HG02678 (cell line): ENCODE measurements at regions not wholly inside any gene's neighbourhood (a gene's known extent, or its start where the extent isn't known, plus 50 kb on each side); places are given as distances from the start of the nearest gene placed in this dataset.

ENCODE experiments used
- ATAC-seq: cut with Tn5 transposase; IDR thresholded peaks from one replicate; pipeline ENCODE4 v1.9.1; 2021; ENCODE audit warnings: mild to moderate bottlenecking, moderate library complexity; ENCODE audit not compliant: unreplicated experiment

DNA sequence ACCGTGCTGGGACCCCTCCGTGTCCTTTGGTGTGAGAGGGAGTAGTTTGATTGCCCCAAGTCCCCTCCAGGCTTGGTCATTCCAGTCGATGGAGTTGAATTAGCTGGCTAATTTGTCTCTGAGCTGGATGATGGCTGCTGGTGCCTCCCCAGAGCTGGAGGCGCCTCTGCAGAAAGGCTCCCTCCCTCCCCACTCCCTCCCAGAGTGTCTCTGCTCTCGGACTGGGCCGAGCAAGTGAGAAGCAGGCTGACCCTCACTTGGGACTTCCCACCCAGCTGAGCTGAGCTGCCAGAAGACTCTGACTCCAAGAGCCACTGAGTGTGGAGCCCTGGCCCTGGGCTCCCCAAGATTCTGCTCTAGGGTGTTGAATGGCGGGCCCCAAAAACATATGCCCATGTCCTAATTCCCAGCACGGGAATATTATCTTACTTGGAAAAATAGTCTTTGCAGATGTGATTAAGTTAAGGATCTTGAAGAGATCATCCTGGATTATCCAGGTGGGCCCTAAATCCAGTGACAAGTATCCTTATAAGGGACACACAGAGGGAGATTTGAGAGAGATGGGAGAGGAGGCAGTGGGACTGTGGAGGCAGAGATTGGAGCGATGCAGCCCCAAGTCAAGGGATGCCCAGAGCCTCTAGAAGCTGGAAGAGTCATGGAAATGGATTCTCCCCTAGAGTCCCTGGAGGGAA lies 60.7 kb upstream of the TLE3 start:
- no peak for ATAC-seq

DNA sequence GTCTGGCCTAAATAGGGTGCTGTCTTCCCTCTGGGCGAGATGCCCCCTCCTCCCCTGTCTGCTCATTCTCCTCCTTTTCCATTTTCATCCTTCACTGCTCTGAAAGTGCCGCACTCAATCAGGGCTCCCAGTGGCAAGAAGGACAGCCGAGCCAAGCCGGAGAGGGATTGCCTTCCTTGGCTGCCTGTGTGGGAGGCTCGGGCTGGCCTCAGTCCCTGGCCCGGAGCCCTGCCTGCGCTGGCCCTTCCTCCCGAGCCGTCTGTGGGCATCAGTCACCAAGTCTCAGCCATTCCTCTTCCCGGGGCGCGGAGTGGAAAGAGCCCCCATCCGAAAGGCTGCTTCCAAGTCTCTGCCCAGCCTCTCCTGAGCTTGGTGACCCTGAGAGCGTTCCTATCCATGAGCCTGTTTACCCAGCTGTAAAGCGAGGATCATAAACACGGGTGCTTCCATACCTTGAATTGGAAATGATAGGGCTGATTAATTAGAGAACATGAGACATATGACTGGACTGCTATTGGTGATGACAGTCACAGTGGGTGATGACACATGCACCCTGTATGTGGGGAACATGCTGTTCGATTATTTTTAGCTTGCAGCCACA lies 59.1 kb upstream of the TLE3 start:
- no peak for ATAC-seq

DNA sequence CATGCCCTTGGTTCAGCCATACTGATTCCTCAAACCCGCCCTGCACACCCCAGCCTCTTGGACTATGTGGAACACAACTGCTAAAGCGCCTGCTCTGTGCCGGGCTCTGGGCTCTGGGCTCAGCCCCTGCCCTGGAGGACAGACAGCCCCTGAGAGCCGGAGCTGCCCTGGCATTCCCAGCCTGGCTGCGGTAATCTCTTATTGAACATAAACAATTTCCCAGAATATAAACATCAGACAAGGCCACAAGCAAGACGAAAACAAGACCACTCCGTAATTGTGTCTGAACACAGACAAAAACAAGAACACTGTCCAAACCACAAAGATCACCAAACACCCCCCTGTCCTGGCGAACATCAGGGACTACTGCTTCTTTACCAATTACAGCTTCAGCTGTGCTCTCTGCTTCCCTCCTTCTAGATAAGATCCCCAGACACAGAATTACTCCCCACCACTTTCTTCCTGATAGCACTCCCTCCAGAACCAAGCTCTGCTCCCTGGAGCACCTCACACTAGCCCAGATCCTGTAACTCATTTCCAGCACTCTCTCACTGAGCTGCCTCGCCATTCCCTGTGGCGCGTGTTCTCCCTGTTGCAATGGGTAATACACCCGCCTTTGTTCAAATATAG lies 57.1 kb upstream of the TLE3 start:
- ATAC-seq = no peak

DNA sequence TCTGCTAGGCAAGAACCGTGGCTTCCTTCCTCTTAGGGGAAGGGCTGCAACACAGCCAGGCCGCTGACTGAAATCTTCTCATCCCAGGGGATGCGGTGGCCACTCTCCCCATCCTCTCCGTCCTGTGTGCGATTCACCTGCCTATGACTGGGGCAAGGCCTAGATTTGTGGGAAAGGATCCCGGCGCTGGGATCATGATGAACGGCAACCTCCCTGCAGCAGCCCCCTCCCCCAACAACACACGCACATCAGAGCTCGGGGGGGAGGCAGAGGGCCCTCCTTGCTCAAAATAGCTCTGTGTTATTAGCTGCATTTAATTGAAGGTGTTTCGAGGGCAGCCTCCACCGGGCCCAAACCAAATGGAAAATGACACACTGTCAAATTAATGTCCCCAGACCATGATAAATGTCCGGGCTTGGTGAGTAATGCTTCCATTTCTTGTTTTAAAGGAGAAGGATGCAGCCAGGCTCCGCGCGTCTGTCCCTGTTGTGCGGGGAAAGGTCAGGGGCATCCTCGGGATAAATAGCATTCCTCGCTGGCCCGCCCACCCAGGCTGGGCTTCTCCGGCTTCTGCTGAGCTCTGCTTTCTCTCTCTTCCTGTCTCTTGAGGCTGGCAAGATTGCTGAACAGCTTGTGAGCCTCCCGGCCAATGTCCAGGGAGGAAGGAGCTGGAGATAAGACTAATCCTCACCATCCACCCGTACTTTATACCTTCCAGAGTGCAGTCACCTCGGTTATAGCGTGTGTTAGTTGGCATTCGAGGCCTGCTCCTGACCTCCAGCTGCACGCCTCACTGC lies 56.4 kb upstream of the TLE3 start:
- ATAC-seq = no peak

DNA sequence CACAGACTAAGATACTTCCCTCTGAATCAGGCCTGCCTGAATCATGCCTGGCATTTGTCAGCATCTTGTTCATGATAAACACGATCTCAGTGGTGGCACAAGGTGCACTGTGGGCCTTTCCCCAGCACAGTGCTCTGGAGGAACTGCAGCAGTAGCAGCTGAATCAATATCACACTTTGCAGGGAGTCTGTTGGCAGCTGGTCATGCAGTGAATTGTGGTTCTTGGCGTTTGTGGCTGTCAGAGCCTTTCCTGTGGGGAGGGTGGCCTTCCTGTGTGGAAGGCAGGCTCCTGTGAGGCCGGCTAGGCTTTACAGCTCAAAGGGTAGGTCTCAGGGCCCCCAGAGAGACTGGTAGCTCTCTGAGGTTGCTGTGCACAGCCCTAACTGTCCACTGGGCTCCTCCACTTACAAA lies 54.4 kb upstream of the TLE3 start:
- no peak for ATAC-seq

DNA sequence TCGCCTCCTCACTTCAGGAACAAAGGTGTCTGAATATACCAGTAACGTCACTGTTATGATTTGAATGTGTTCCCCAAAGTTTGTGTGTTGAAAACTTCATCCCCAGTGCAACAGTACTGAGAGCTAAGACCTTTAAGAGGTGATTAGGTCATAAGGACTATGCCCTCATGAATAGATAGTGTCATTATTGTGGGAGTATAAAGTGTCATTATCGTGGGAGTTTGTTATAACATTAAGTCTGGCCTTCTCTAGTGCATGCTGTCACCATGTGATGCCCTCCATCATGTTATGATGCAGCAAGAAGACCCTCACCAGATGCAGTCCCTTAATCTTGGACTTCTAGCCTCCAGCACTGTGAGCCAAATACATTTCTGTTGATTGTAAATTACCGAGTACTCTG lies 53.7 kb upstream of the TLE3 start:
- no peak for ATAC-seq

DNA sequence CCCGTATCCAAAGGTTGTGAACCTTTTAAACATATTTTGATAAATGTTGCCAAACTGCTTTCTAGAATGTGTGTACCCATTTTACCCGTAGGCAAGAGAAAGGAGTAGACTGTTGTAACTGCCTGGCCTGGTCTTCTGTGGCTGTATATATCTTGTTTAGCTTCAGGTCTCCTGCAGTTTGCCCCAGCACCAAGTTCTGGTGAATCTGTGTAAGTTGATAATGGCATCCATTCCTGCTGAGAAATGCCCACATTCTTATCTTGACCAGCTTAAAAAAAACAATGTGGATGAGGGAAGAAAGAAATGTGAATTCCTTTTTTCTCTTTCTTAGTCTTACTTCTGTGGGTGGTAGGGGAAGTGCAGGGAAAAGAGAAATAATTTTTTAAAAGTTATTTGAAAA lies 53.3 kb upstream of the TLE3 start:
- no peak for ATAC-seq

DNA sequence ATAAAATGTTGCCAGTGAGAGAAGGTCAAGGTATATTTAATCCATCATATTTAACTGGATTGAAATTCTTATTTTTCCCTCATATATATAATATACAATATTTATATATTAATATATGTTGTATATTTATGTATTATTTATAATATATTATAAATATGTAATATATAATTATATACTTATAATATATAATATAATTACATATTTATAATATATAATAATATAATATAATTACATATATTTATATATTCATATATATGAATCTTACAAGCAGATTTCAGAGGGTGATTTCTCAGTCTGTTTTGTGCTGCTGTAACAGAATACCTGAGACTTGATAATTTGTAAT lies 52.7 kb upstream of the TLE3 start:
- ATAC-seq = no peak

DNA sequence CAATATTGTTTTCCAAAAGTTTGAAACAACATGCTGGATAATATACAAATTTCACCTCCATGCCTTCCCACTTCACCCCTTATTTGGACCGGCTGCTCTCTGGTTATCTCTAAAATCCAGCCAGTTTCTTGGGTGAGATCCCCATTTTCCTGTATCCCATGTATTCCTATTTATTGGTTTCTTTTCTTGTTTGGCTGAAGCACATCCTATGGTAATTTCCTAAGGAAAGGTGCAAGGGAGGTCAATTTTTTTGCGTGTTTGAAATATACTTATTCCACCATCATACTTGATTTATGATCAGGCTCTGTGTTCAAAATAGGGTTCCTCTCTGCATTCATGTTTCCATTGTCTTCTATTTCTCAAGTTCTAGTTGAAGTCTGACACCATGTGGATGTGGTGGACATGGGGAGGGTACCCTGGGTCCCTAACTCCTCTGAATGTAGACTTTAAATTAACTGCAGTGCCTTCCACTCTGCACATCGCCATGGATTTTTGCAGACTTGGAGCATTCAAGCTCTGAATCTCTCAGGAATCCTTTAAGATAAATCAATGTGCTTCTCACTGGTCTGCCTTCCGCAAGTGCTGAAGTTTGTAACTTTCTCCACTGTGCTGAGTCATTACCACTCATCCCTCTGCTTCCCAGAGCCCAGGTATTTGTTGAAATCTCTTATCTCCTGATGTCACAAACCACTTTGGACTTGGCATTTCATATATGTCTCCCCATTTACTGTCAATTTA lies 52.1 kb upstream of the TLE3 start:
- no peak for ATAC-seq

DNA sequence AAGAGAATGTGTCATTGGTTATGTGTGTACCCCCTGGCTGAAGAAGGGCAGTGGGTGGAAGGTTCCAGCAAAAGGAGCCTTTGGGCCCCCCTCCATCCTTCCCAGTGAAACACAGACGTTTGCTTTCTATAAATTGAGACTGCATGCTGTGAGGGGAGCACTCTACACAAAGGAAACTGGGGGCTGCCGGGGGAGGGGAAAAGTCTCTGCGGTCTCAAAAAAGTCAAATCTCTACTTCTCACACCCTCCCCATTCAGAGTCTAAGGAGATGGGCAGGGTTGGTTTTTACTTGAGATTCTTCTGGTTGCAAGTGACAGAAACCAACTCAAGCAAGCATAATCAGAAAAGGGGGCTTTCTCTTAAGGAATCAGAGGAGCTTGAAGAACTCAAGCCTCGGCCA lies 50.1 kb upstream of the TLE3 start:
- ATAC-seq = no peak
